ENCODE measurements at regions not wholly inside any gene's neighbourhood (a gene's known extent, or its start where the extent isn't known, plus 50 kb on each side); places are given as distances from the start of the nearest gene placed in this dataset.

GRCh38 chr7:53768186-53768585 is 732.8 kb downstream of the POM121L12 start:
- Histone ChIP-seq H3K79me2 (ENCODE audit: insufficient read depth, low read depth) (no peaks in the 10 kb centered on the region), H3K9ac (no peak overlapping the region), H3K4me2 (no peak overlapping the region), H3K4me3 (IDR thresholded peaks at IDR 0.05; ENCODE audit: insufficient read depth, low read depth, low read length) (no peak overlapping the region), H3K27ac (no peak overlapping the region), H3K36me3 (ENCODE audit: insufficient read depth) (no peaks in the 10 kb centered on the region), H3K4me1 (ENCODE audit: low read depth, poor library complexity, severe bottlenecking) (no peaks in the 10 kb centered on the region), H3K27me3 (ENCODE audit: insufficient read depth, low read depth) (no peaks in the 10 kb centered on the region), H2AFZ (ENCODE audit: low read depth) (no peak overlapping the region), H4K20me1 (ENCODE audit: insufficient read depth) (no peaks in the 10 kb centered on the region)
- no peak for TF ChIP-seq CTCF (conservative IDR thresholded peaks at IDR 0.05; ENCODE audit: low read depth, low read length)

- Histone ChIP-seq H3K4me3 (IDR thresholded peaks at IDR 0.05; ENCODE audit: insufficient read depth, low read depth, low read length) (no peak overlapping the region), H3K79me2 (ENCODE audit: insufficient read depth, low read depth) (no peaks in the 10 kb centered on the region), H2AFZ (ENCODE audit: low read depth) (no peak overlapping the region)
Measured at GRCh38 chr7:53771701-53772100, 736.3 kb downstream of the POM121L12 start.

GRCh38 chr7:53776323-53776722 is 740.9 kb downstream of the POM121L12 start:
- H2AFZ ChIP-seq (ENCODE audit: low read depth), result no peak overlapping the region
- TF ChIP-seq CTCF (conservative IDR thresholded peaks at IDR 0.05; ENCODE audit: low read depth, low read length), result no peak
- no peaks in the 10 kb centered on the region for H3K79me2 ChIP-seq (ENCODE audit: insufficient read depth, low read depth)
- no peaks in the 10 kb centered on the region for H3K27me3 ChIP-seq (ENCODE audit: insufficient read depth, low read depth)
- no peaks in the 10 kb centered on the region for H3K36me3 ChIP-seq (ENCODE audit: insufficient read depth)
- no peak overlapping the region for H3K27ac ChIP-seq
- H3K9ac ChIP-seq, result no peak overlapping the region
- H3K4me1 ChIP-seq (ENCODE audit: low read depth, poor library complexity, severe bottlenecking), result no peaks in the 10 kb centered on the region
- no peak overlapping the region for H3K4me2 ChIP-seq
- no peak overlapping the region for H3K4me3 ChIP-seq (IDR thresholded peaks at IDR 0.05; ENCODE audit: insufficient read depth, low read depth, low read length)
- H4K20me1 ChIP-seq (ENCODE audit: insufficient read depth), result no peaks in the 10 kb centered on the region

More at GRCh38 chr7:53771701-53772100, 736.3 kb downstream of the POM121L12 start:
- Histone ChIP-seq H3K36me3 (ENCODE audit: insufficient read depth) (no peaks in the 10 kb centered on the region), H3K4me2 (no peak overlapping the region), H3K9ac (no peak overlapping the region), H3K27ac (no peak overlapping the region), H4K20me1 (ENCODE audit: insufficient read depth) (no peaks in the 10 kb centered on the region), H3K27me3 (ENCODE audit: insufficient read depth, low read depth) (no peaks in the 10 kb centered on the region), H3K4me1 (ENCODE audit: low read depth, poor library complexity, severe bottlenecking) (no peaks in the 10 kb centered on the region)
- no peak for TF ChIP-seq CTCF (conservative IDR thresholded peaks at IDR 0.05; ENCODE audit: low read depth, low read length)

- Histone ChIP-seq H3K4me3 (IDR thresholded peaks at IDR 0.05; ENCODE audit: insufficient read depth, low read depth, low read length) (no peak overlapping the region), H3K4me1 (ENCODE audit: low read depth, poor library complexity, severe bottlenecking) (no peaks in the 10 kb centered on the region), H3K36me3 (ENCODE audit: insufficient read depth) (no peaks in the 10 kb centered on the region), H3K27ac (no peak overlapping the region), H4K20me1 (ENCODE audit: insufficient read depth) (no peaks in the 10 kb centered on the region), H2AFZ (ENCODE audit: low read depth) (no peak overlapping the region), H3K4me2 (no peak overlapping the region), H3K27me3 (ENCODE audit: insufficient read depth, low read depth) (no peaks in the 10 kb centered on the region), H3K9ac (no peak overlapping the region), H3K79me2 (ENCODE audit: insufficient read depth, low read depth) (no peaks in the 10 kb centered on the region)
- TF ChIP-seq CTCF (conservative IDR thresholded peaks at IDR 0.05; ENCODE audit: low read depth, low read length), result no peak
Measured at GRCh38 chr7:53789741-53790140, 752.4 kb upstream of the VSTM2A start.

Data from KMS-11 (cell line).